IMR-90 (cell line): ENCODE measurements at regions not wholly inside any gene's neighbourhood (a gene's known extent, or its start where the extent isn't known, plus 50 kb on each side); places are given as distances from the start of the nearest gene placed in this dataset.

Source experiments
- ATAC-seq: fragments of 200-7000 bp; cut with Tn5 transposase; 2 replicates; pipeline ENCODE4 v1.9.1; 2020; ENCODE audit warnings: low read depth, mild to moderate bottlenecking, moderate library complexity
- BruUV-seq: library from RNA; stranded (reverse); fragments of 400-500 nt; replicated peaks from 2 replicates; lab custom pipeline; 2021; lab: Mats Ljungman, UMichigan
- CTCF ChIA-PET: fragments of 300-600 bp; formaldehyde crosslinking; extraction: SDS; loops from one replicate; lab custom pipeline; 2021; ENCODE audit warnings: antibody characterized with exemption; lab: Yijun Ruan, JAX
- POLR2A ChIA-PET: fragments of 300-600 bp; sonication (Branson Sonifier 250); formaldehyde crosslinking; loops from one replicate; lab custom pipeline; 2022; ENCODE audit warnings: antibody characterized with exemption; ENCODE audit not compliant: unreplicated experiment; lab: Charles Lee
- DNase-seq: peaks from one replicate; pipeline ENCODE4 v3.0.0; 2013
- H2AFZ ChIP-seq: replicated peaks from 2 replicates; pipeline ENCODE3; 2013; ENCODE audit warnings: low read length, mild to moderate bottlenecking; ENCODE audit not compliant: poor library complexity
- H2AK5ac ChIP-seq: 2 replicates; pipeline ENCODE4 v1.6.1; 2013; ENCODE audit warnings: low read depth, low read length, inconsistent platforms
- H2AK9ac ChIP-seq: replicated peaks from 2 replicates; pipeline ENCODE3; 2013; ENCODE audit warnings: mild to moderate bottlenecking, low read depth, low read length, moderate library complexity; ENCODE audit not compliant: poor library complexity
- H2BK120ac ChIP-seq: 2 replicates; pipeline ENCODE4 v1.6.1; 2013; ENCODE audit warnings: low read depth, low read length, inconsistent platforms
- H2BK15ac ChIP-seq: 3 replicates; pipeline ENCODE4 v1.6.1; 2013; ENCODE audit warnings: low read depth, low read length, inconsistent platforms
- H2BK20ac ChIP-seq: 2 replicates; pipeline ENCODE4 v1.6.1; 2013; ENCODE audit warnings: low read depth, mild to moderate bottlenecking, inconsistent platforms, low read length, moderate library complexity
- H2BK5ac ChIP-seq: 2 replicates; pipeline ENCODE4 v1.6.1; 2013; ENCODE audit warnings: mild to moderate bottlenecking, low read depth, low read length, inconsistent platforms; ENCODE audit not compliant: poor library complexity, severe bottlenecking
- H3K14ac ChIP-seq: replicated peaks from 2 replicates; pipeline ENCODE4 v1.6.1; 2013; ENCODE audit warnings: low read depth, low read length, inconsistent platforms
- H3K18ac ChIP-seq: 2 replicates; pipeline ENCODE4 v1.6.1; 2013; ENCODE audit warnings: low read depth, low read length, control low read depth
- H3K23ac ChIP-seq: 2 replicates; pipeline ENCODE4 v1.6.1; 2013; ENCODE audit warnings: low read depth, low read length, inconsistent platforms
- H3K27ac ChIP-seq: 2 replicates; pipeline ENCODE4 v1.5.1; 2013; ENCODE audit warnings: mild to moderate bottlenecking, control low read depth, low read length; ENCODE audit not compliant: insufficient read depth
- H3K27me3 ChIP-seq: 2 replicates; pipeline ENCODE4 v1.6.1; 2013; ENCODE audit warnings: low read length; ENCODE audit not compliant: control insufficient read depth, insufficient read depth
- H3K36me3 ChIP-seq: 2 replicates; pipeline ENCODE4 v1.6.1; 2013; ENCODE audit warnings: low read length, mixed read lengths; ENCODE audit not compliant: control insufficient read depth, insufficient read depth
- H3K4ac ChIP-seq: 2 replicates; pipeline ENCODE4 v1.6.1; 2013; ENCODE audit warnings: low read depth, low read length, inconsistent platforms
- H3K4me1 ChIP-seq: 2 replicates; pipeline ENCODE4 v1.6.1; 2013; ENCODE audit warnings: low read length, mixed read lengths; ENCODE audit not compliant: control insufficient read depth, insufficient read depth
- H3K4me2 ChIP-seq: 2 replicates; pipeline ENCODE4 v1.6.1; 2013; ENCODE audit warnings: low read depth, mild to moderate bottlenecking, control low read depth, low read length, moderate library complexity
- H3K4me3 ChIP-seq: 2 replicates; pipeline ENCODE4 v1.5.1; 2013; ENCODE audit warnings: low read depth, mild to moderate bottlenecking, control low read depth, low read length, moderate library complexity; ENCODE audit not compliant: insufficient read depth
- H3K56ac ChIP-seq: 2 replicates; pipeline ENCODE4 v1.6.1; 2013; ENCODE audit warnings: low read length, inconsistent platforms; ENCODE audit not compliant: insufficient read depth; ENCODE audit errors: extremely low read depth
- H3K79me1 ChIP-seq, 2 experiments: 2 replicates each; pipeline ENCODE4 v1.6.1; 2013; ENCODE audit warnings: low read length in 2 of 2, inconsistent platforms in 1 of 2, low read depth in 1 of 2
- H3K9ac ChIP-seq: 2 replicates; pipeline ENCODE4 v1.6.1; 2013; ENCODE audit warnings: low read depth, low read length, control low read depth
- H3K9me1 ChIP-seq: 2 replicates; pipeline ENCODE4 v1.6.1; 2013; ENCODE audit warnings: low read length, inconsistent platforms; ENCODE audit not compliant: insufficient read depth
- H3K9me3 ChIP-seq: 2 replicates; pipeline ENCODE4 v1.6.1; 2013; ENCODE audit warnings: low read length; ENCODE audit not compliant: control insufficient read depth, insufficient read depth
- H4K20me1 ChIP-seq: 2 replicates; pipeline ENCODE4 v1.6.1; 2013; ENCODE audit warnings: low read length, inconsistent platforms; ENCODE audit not compliant: insufficient read depth
- H4K5ac ChIP-seq: 2 replicates; pipeline ENCODE4 v1.6.1; 2013; ENCODE audit warnings: mild to moderate bottlenecking, low read depth, low read length, control low read depth
- H4K8ac ChIP-seq, 2 experiments: 2 replicates each; pipeline ENCODE4 v1.6.1; 2013; ENCODE audit warnings: low read depth in 2 of 2, low read length in 2 of 2, control low read depth in 1 of 2, inconsistent platforms in 1 of 2
- H4K91ac ChIP-seq: 2 replicates; pipeline ENCODE4 v1.6.1; 2013; ENCODE audit warnings: low read depth, low read length, inconsistent platforms; ENCODE audit not compliant: insufficient read depth
- BHLHE40 ChIP-seq: fragments of 150-350 bp; IDR thresholded peaks from 2 replicates; pipeline ENCODE4 v1.6.1; 2016; ENCODE audit warnings: mild to moderate bottlenecking, low read depth, low read length
- CEBPB ChIP-seq: IDR thresholded peaks from 2 replicates; pipeline ENCODE4 v1.6.1; 2012; ENCODE audit warnings: low read depth, low read length, improper control_type of control experiment
- CHD1 ChIP-seq: IDR thresholded peaks from 2 replicates; pipeline ENCODE4 v1.6.1; 2012; ENCODE audit warnings: low read depth, low read length, improper control_type of control experiment
- CTCF ChIP-seq: conservative IDR thresholded peaks from 2 replicates; pipeline ENCODE4 v1.5.1; 2012; ENCODE audit warnings: mild to moderate bottlenecking, low read depth, low read length, improper control_type of control experiment
- ELK1 ChIP-seq: fragments of 150-350 bp; IDR thresholded peaks from 2 replicates; pipeline ENCODE4 v1.6.1; 2016; ENCODE audit warnings: low read depth, mild to moderate bottlenecking, low read length, moderate library complexity, borderline replicate concordance
- FOS ChIP-seq: fragments of 150-350 bp; IDR thresholded peaks from 2 replicates; pipeline ENCODE4 v1.6.1; 2016; ENCODE audit warnings: low read depth, low read length
- MAFK ChIP-seq: IDR thresholded peaks from 2 replicates; pipeline ENCODE4 v1.6.1; 2012; ENCODE audit warnings: low read depth, low read length, improper control_type of control experiment
- MAZ ChIP-seq: IDR thresholded peaks from 2 replicates; pipeline ENCODE4 v1.6.1; 2012; ENCODE audit warnings: low read depth, mild to moderate bottlenecking, low read length, improper control_type of control experiment, moderate library complexity, borderline replicate concordance
- MXI1 ChIP-seq: IDR thresholded peaks from 2 replicates; pipeline ENCODE4 v1.6.1; 2012; ENCODE audit warnings: low read depth, mild to moderate bottlenecking, low read length, moderate library complexity, borderline replicate concordance
- NFE2L2 ChIP-seq: fragments of 150-350 bp; IDR thresholded peaks from 2 replicates; pipeline ENCODE4 v1.6.1; 2016; ENCODE audit warnings: low read depth, mild to moderate bottlenecking, low read length
- POLR2A ChIP-seq: IDR thresholded peaks from 2 replicates; pipeline ENCODE4 v1.6.1; 2012; ENCODE audit warnings: mild to moderate bottlenecking, low read depth, low read length
- RAD21 ChIP-seq: IDR thresholded peaks from 2 replicates; pipeline ENCODE4 v1.6.1; 2012; ENCODE audit warnings: low read length, improper control_type of control experiment
- RCOR1 ChIP-seq: IDR thresholded peaks from 2 replicates; pipeline ENCODE4 v1.6.1; 2012; ENCODE audit warnings: mild to moderate bottlenecking, low read length, improper control_type of control experiment; ENCODE audit not compliant: insufficient replicate concordance
- RFX5 ChIP-seq: IDR thresholded peaks from 2 replicates; pipeline ENCODE4 v1.8.0; 2012; ENCODE audit warnings: low read depth, mild to moderate bottlenecking, low read length, moderate library complexity
- SMC3 ChIP-seq: fragments of 150-350 bp; IDR thresholded peaks from 2 replicates; pipeline ENCODE4 v1.6.1; 2016; ENCODE audit warnings: low read depth, mild to moderate bottlenecking, antibody characterized with exemption, low read length, moderate library complexity
- USF2 ChIP-seq: fragments of 150-350 bp; IDR thresholded peaks from 2 replicates; pipeline ENCODE4 v1.6.1; 2017; ENCODE audit warnings: mild to moderate bottlenecking, antibody characterized with exemption, low read length, low read depth
- WGBS, 2 experiments: methylation state at CpG; one replicate each; pipeline versions ENCODE4 v1.1.5 to v1.1.7; 2013; ENCODE audit warnings: missing lambda C conversion rate in 2 of 2; ENCODE audit not compliant: insufficient read length in 1 of 2; ENCODE audit errors: extremely low coverage in 2 of 2; 5-methylcytosine and 5-hydroxymethylcytosine counted together
- dilution Hi-C: fragments of 300-500 bp; cut with HindIII; formaldehyde crosslinking; loops from one replicate; pipeline ENCODE4 v1.14.3; 2018; ENCODE audit warnings: low sequenced_read_pairs; ENCODE audit not compliant: unreplicated experiment
- in situ Hi-C: fragments of 300-500 bp; cut with MboI; formaldehyde crosslinking; loops from 3 replicates; pipeline ENCODE4 v1.14.3; 2019; ENCODE audit warnings: low sequenced_read_pairs, inconsistent platforms, mixed read lengths
- intact Hi-C: fragments of 100-400 bp; cut with micrococcal nuclease; formaldehyde crosslinking; loops from 2 replicates; pipeline ENCODE4 v1.10.0; 2022

- no peak overlapping the region for H4K91ac ChIP-seq
- in situ Hi-C loops (no loop called here), dilution Hi-C loops (no loop called here), intact Hi-C loops (no loop called here)
- H3K9ac ChIP-seq: no peak overlapping the region
- H3K79me1 ChIP-seq: no peaks in the 10 kb centered on the region
- no peaks in the 10 kb centered on the region for H3K9me3 ChIP-seq
- no peaks in the 10 kb centered on the region for H3K9me1 ChIP-seq
- H3K14ac ChIP-seq: no peak overlapping the region
- no TSS peak for BruUV-seq
- no peak overlapping the region for H3K18ac ChIP-seq
- H3K36me3 ChIP-seq: no peaks in the 10 kb centered on the region
- H3K23ac ChIP-seq: no peak overlapping the region
- H3K27me3 ChIP-seq: no peaks in the 10 kb centered on the region
- no peak for ATAC-seq
- TF ChIP-seq POLR2A (no peak), RFX5 (no peak), MXI1 (no peak), FOS (no peak), CTCF (no peak), USF2 (no peak), CEBPB (no peak), BHLHE40 (no peak), NFE2L2 (no peak), RCOR1 (no peak), RAD21 (no peak), MAZ (no peak), SMC3 (no peak), CHD1 (no peak), ELK1 (no peak), MAFK (no peak)
- no peak overlapping the region for H3K4ac ChIP-seq
- no peak overlapping the region for H3K56ac ChIP-seq
- no peak overlapping the region for H2BK5ac ChIP-seq
- H3K4me2 ChIP-seq: no peak overlapping the region
- H4K8ac ChIP-seq: no peak overlapping the region
- CTCF ChIA-PET: interaction anchor here (0.6 kb wide), 1 partner anchor 9 kb away, joined by 3 read pairs; no protein-coding TSS in a partner anchor
- no peak overlapping the region for H2BK20ac ChIP-seq
- no peak overlapping the region for H3K4me3 ChIP-seq
- no peak overlapping the region for H2BK15ac ChIP-seq
- H4K5ac ChIP-seq: no peak overlapping the region
- no peak for DNase-seq
- H3K27ac ChIP-seq: no peak overlapping the region
- H3K4me1 ChIP-seq: no peaks in the 10 kb centered on the region
- no CpG with 5 or more reads among the region's 1 CpG for whole genome bisulfite sequencing, 2 experiments
- H4K20me1 ChIP-seq: no peaks in the 10 kb centered on the region
- no peak overlapping the region for H2BK120ac ChIP-seq
- no peak overlapping the region for H2AFZ ChIP-seq
- H2AK9ac ChIP-seq: no peak overlapping the region
- POLR2A ChIA-PET: no interaction called here
- H2AK5ac ChIP-seq: no peak overlapping the region
Measured at GRCh38 chr2:176689711-176690110, 420.5 kb downstream of the MTX2 start.
